A549 (cell line): ENCODE measurements at regions not wholly inside any gene's neighbourhood (a gene's known extent, or its start where the extent isn't known, plus 50 kb on each side); places are given as distances from the start of the nearest gene placed in this dataset.

Source experiments
- ATAC-seq, 2 experiments: fragments of 200-7000 bp in 1 of 2; fragments of >200 bp in 1 of 2; cut with Nextera tagmentation in 1 of 2; cut with Tn5 transposase in 1 of 2; 3 replicates each; pipeline versions ENCODE4 v1.8.0 to v1.9.1; 2018 to 2020; ENCODE audit warnings: mild to moderate bottlenecking in 1 of 2, moderate library complexity in 1 of 2
- CTCF ChIA-PET: fragments of 300-600 bp; sonication (Branson Sonifier 250); formaldehyde crosslinking; extraction: SDS; loops from one replicate; lab custom pipeline; 2021; ENCODE audit warnings: antibody characterized with exemption, inconsistent platforms; lab: Yijun Ruan, JAX
- POLR2A ChIA-PET: fragments of 350-600 bp; formaldehyde crosslinking; extraction: SDS; loops from one replicate; lab custom pipeline; 2021; ENCODE audit warnings: antibody characterized with exemption, inconsistent platforms; lab: Yijun Ruan, JAX
- DNase-seq, 2 experiments: peaks; one replicate each; pipeline versions ENCODE4 v3.0.0 to v3.0.0-alpha.2; 2011 to 2016; ENCODE audit warnings: low read depth in 1 of 2, low spot score in 1 of 2
- FAIRE-seq: peaks from 2 replicates; lab custom pipeline; 2011; peaks lifted over from hg19 to GRCh38; lab: Jason Lieb, UNC
- H3K27ac ChIP-seq, 2 experiments: fragments of >200 bp; sonication (Bioruptor Twin); formaldehyde crosslinking; 3 replicates each; pipeline ENCODE4 v1.5.1; 2016 to 2017
- H3K4me1 ChIP-seq: fragments of >200 bp; sonication (Bioruptor Twin); formaldehyde crosslinking; 3 replicates; pipeline ENCODE4 v1.6.1; 2016
- H3K4me2 ChIP-seq: fragments of >200 bp; sonication (Bioruptor Twin); formaldehyde crosslinking; 3 replicates; pipeline ENCODE4 v1.6.1; 2016
- H3K4me3 ChIP-seq: fragments of >200 bp; sonication (Bioruptor Twin); formaldehyde crosslinking; 3 replicates; pipeline ENCODE4 v1.5.1; 2016
- H3K9me3 ChIP-seq: fragments of >200 bp; sonication (Bioruptor Twin); formaldehyde crosslinking; 3 replicates; pipeline ENCODE4 v1.6.1; 2016
- CBX2 ChIP-seq: fragments of 200-600 bp; sonication (generic); IDR thresholded peaks from 2 replicates; pipeline ENCODE4 v1.6.1; 2016; ENCODE audit warnings: low read depth, mild to moderate bottlenecking, borderline replicate concordance
- CBX8 ChIP-seq: fragments of 200-600 bp; sonication (generic); IDR thresholded peaks from 2 replicates; pipeline ENCODE4 v1.6.1; 2016
- CEBPB ChIP-seq, 2 experiments: fragments of >200 bp in 1 of 2; sonication (Bioruptor Twin) in 1 of 2; formaldehyde crosslinking in 1 of 2; IDR thresholded peaks; 2 replicates each; pipeline ENCODE4 v1.6.1; 2012 to 2016
- CHD4 ChIP-seq: fragments of 200-600 bp; sonication (generic); IDR thresholded peaks from 2 replicates; pipeline ENCODE4 v1.6.1; 2016; ENCODE audit warnings: antibody characterized with exemption, mild to moderate bottlenecking, borderline replicate concordance
- EHF ChIP-seq: fragments of 250-450 bp; sonication (Bioruptor Pico); IDR thresholded peaks from 2 replicates; pipeline ENCODE4 v1.5.0; 2020; ENCODE audit warnings: mild to moderate bottlenecking
- ESRRA ChIP-seq: fragments of 150-350 bp; IDR thresholded peaks from 2 replicates; pipeline ENCODE4 v1.6.1; 2014; ENCODE audit warnings: mild to moderate bottlenecking, low read length, borderline replicate concordance
- FOSL2 ChIP-seq, 2 experiments: fragments of 450-650 bp in 1 of 2; fragments of >200 bp in 1 of 2; sonication (Bioruptor Twin) in 1 of 2; formaldehyde crosslinking; IDR thresholded peaks; 2 replicates each; pipeline versions ENCODE4 v1.5.0 to v1.6.1; 2016 to 2020; ENCODE audit warnings: mild to moderate bottlenecking in 1 of 2, moderate library complexity in 1 of 2
- GATA3 ChIP-seq: IDR thresholded peaks from 2 replicates; pipeline ENCODE4 v1.6.1; 2012; ENCODE audit warnings: borderline replicate concordance
- HEYL ChIP-seq: fragments of 250-450 bp; sonication (Bioruptor Pico); IDR thresholded peaks from 2 replicates; pipeline ENCODE4 v1.8.0; 2021; ENCODE audit warnings: mild to moderate bottlenecking, moderate library complexity
- HOXA7 ChIP-seq: fragments of 250-450 bp; sonication (Bioruptor Pico); IDR thresholded peaks from 2 replicates; pipeline ENCODE4 v1.5.0; 2020; ENCODE audit warnings: mild to moderate bottlenecking, moderate library complexity
- KDM5A ChIP-seq: fragments of 200-600 bp; sonication (generic); IDR thresholded peaks from 2 replicates; pipeline ENCODE4 v1.6.1; 2016; ENCODE audit warnings: antibody characterized with exemption, mild to moderate bottlenecking
- MAFK ChIP-seq: fragments of 450-650 bp; IDR thresholded peaks from 2 replicates; pipeline ENCODE4 v1.6.1; 2014; ENCODE audit not compliant: partially characterized antibody
- PHF8 ChIP-seq: fragments of 200-600 bp; sonication (generic); IDR thresholded peaks from 2 replicates; pipeline ENCODE4 v1.6.1; 2016; ENCODE audit warnings: low read depth, mild to moderate bottlenecking, antibody characterized with exemption, moderate library complexity, borderline replicate concordance
- POLR2A ChIP-seq: IDR thresholded peaks from 2 replicates; pipeline ENCODE4 v1.6.1; 2012; ENCODE audit warnings: mild to moderate bottlenecking, low read length
- POLR2AphosphoS2 ChIP-seq: conservative IDR thresholded peaks from 2 replicates; pipeline ENCODE4 v1.6.1; 2012; ENCODE audit warnings: low read length, improper control_type of control experiment, inconsistent platforms
- RAD21 ChIP-seq, 2 experiments: fragments of >200 bp in 1 of 2; sonication (Bioruptor Twin) in 1 of 2; formaldehyde crosslinking in 1 of 2; IDR thresholded peaks in 1 of 2; conservative IDR thresholded peaks in 1 of 2; 2 replicates in 1 of 2; 3 replicates in 1 of 2; pipeline ENCODE4 v1.6.1; 2012 to 2018; ENCODE audit warnings: inconsistent platforms in 1 of 2
- SMC3 ChIP-seq: fragments of >200 bp; sonication (Bioruptor Twin); formaldehyde crosslinking; IDR thresholded peaks from 3 replicates; pipeline ENCODE4 v1.6.1; 2018; ENCODE audit warnings: inconsistent platforms
- ZC3H11A ChIP-seq: fragments of 450-650 bp; IDR thresholded peaks from 2 replicates; pipeline ENCODE4 v1.6.1; 2014; ENCODE audit warnings: antibody characterized with exemption, mild to moderate bottlenecking
- ZNF302 ChIP-seq: fragments of 250-450 bp; sonication (Bioruptor Pico); IDR thresholded peaks from 2 replicates; pipeline ENCODE4 v1.9.0; 2021; ENCODE audit warnings: inconsistent platforms, mild to moderate bottlenecking, moderate library complexity
- WGBS: methylation state at CpG from one replicate; pipeline ENCODE4 v1.1.6; 2017; ENCODE audit errors: missing lambda C conversion rate; 5-methylcytosine and 5-hydroxymethylcytosine counted together
- TF ChIP-seq, protein P1 (sequence below): fragments of >200 bp; sonication (Bioruptor Twin); formaldehyde crosslinking; IDR thresholded peaks from 3 replicates; pipeline ENCODE4 v1.6.1; 2016
- TF ChIP-seq, protein P2 (sequence below): fragments of 450-650 bp; IDR thresholded peaks from 2 replicates; pipeline ENCODE4 v1.6.1; 2014; ENCODE audit warnings: antibody characterized with exemption
- TF ChIP-seq, protein P3 (sequence below): fragments of 200-600 bp; sonication (generic); IDR thresholded peaks from 2 replicates; pipeline ENCODE4 v1.6.1; 2016; ENCODE audit warnings: antibody characterized with exemption, mild to moderate bottlenecking, moderate library complexity
- TF ChIP-seq, protein P4 (sequence below): fragments of 150-350 bp; IDR thresholded peaks from 2 replicates; pipeline ENCODE4 v1.6.1; 2014; ENCODE audit warnings: low read depth, mild to moderate bottlenecking, low read length
- TF ChIP-seq, protein P5 (sequence below): IDR thresholded peaks from 2 replicates; pipeline ENCODE4 v1.6.1; 2012; ENCODE audit warnings: low read depth, borderline replicate concordance
- TF ChIP-seq, protein P6 (sequence below): fragments of 250-450 bp; sonication (Bioruptor Pico); IDR thresholded peaks from 2 replicates; pipeline ENCODE4 v1.5.0; 2020; ENCODE audit warnings: low read depth, mild to moderate bottlenecking, moderate library complexity

DNA sequence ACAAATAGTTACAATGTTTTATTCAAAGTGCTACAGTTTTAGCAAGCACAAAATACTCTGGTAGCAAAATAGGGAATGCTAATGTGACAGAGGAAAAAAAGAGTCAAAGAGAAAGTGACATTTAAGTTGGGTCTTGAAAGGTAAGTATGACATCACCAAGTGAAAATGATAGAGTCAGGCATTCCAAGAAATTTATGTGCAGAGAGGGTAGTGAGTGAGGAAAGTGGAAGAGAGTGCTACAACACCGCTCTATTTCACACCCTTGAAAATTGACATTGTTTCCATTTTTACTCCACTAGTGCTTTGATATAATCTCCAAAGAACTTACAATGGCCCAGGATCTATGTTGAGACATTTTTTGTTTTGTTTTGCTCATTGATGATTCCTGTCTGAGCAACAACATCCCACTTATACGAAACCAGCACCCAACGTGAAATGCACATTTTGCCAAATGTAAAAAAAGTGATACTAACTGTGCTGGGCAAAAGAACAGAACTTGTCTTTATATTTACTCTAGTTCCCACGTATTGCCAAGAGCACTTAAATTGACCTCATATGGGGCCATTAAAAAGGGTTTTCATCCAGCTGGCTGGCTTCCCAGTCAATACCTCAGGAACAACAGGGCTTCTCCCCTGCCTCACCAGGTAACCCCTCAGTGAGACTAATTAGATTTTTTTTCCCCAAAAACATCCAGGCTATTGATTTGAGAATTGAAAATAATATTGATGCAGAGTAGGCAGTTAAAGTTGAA lies 206.3 kb upstream of the NR5A2 start (continued):
- TF ChIP-seq, protein P1, sequence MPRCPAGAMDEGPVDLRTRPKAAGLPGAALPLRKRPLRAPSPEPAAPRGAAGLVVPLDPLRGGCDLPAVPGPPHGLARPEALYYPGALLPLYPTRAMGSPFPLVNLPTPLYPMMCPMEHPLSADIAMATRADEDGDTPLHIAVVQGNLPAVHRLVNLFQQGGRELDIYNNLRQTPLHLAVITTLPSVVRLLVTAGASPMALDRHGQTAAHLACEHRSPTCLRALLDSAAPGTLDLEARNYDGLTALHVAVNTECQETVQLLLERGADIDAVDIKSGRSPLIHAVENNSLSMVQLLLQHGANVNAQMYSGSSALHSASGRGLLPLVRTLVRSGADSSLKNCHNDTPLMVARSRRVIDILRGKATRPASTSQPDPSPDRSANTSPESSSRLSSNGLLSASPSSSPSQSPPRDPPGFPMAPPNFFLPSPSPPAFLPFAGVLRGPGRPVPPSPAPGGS: no peak
- TF ChIP-seq POLR2A (no peak), CBX8 (no peak), ESRRA (no peak)

DNA sequence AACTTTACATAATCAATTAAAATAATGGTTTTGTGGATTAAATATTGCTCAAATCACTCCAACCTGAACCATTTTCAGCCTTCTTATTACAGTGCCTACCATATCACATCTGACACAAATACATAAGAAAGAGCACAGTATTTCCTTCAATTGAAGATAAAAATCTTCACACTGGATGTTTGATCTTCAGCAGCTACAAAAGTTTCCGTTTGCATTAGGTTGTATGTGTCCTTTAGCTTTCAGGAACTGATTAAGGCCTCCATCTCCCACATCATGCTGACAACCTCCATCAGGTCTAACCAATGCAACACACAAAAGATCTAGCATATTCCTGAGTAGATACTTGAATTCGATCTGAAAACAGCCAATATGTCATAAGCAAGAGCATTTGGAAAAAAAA lies 195.1 kb upstream of the NR5A2 start:
- ChIA-PET CTCF (no interaction called here), POLR2A (no interaction called here)
- no peaks in the 10 kb centered on the region for H3K9me3 ChIP-seq
- no peak for FAIRE-seq
- WGBS: 49% methylated on average over 2 of the region's 2 CpGs
- no peak for ATAC-seq
- H3K4me1 ChIP-seq: no peaks in the 10 kb centered on the region
- TF ChIP-seq FOSL2 (IDR thresholded peaks at IDR 0.05) (no peak), FOSL2 (CRISPR knock-in tag; IDR thresholded peaks at IDR 0.05) (no peak), KDM5A (no peak), ZC3H11A (no peak), MAFK (no peak), CBX8 (no peak), ZNF302 (no peak), ESRRA (no peak)
- TF ChIP-seq, protein P2, sequence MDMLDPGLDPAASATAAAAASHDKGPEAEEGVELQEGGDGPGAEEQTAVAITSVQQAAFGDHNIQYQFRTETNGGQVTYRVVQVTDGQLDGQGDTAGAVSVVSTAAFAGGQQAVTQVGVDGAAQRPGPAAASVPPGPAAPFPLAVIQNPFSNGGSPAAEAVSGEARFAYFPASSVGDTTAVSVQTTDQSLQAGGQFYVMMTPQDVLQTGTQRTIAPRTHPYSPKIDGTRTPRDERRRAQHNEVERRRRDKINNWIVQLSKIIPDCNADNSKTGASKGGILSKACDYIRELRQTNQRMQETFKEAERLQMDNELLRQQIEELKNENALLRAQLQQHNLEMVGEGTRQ: no peak
- DNase-seq: no peak
- no peak overlapping the region for H3K4me2 ChIP-seq
- H3K4me3 ChIP-seq: no peak overlapping the region
- H3K27ac ChIP-seq: no peak overlapping the region

DNA sequence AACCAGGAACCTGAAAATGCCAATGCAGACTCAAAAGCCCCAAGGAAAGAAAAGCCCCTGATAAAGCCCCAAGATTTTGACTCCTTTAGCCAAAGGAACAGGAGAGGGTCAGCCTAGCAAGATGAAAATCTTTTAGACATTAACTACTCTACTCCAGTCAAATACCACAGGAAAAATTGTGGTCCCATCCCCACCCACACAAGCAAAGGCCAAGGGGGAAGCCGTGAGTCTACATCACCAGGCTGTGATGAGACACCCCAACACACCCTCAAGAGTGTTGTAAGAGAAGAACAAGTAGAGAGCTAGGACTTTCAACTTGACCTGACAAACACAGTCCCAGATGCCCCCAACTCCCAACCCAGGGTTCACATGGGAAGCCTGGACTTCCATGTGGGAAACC lies 192.8 kb upstream of the NR5A2 start:
- Histone ChIP-seq H3K27ac (no peak overlapping the region), H3K4me1 (no peaks in the 10 kb centered on the region), H3K9me3 (no peaks in the 10 kb centered on the region), H3K4me2 (no peak overlapping the region), H3K4me3 (no peak overlapping the region)
- TF ChIP-seq KDM5A (no peak), FOSL2 (IDR thresholded peaks at IDR 0.05) (no peak), FOSL2 (CRISPR knock-in tag; IDR thresholded peaks at IDR 0.05) (no peak), EHF (CRISPR knock-in tag) (no peak), GATA3 (no peak), SMC3 (no peak), CBX2 (no peak), PHF8 (no peak), CHD4 (no peak), POLR2A (no peak), POLR2AphosphoS2 (no peak), HOXA7 (CRISPR knock-in tag) (no peak), HEYL (CRISPR knock-in tag) (no peak), RAD21 (conservative IDR thresholded peaks at IDR 0.05 in 1 of 2, IDR thresholded peaks at IDR 0.05 in 1 of 2) (no peak), CEBPB (IDR thresholded peaks at IDR 0.05) (no peak)
- TF ChIP-seq, protein P3, sequence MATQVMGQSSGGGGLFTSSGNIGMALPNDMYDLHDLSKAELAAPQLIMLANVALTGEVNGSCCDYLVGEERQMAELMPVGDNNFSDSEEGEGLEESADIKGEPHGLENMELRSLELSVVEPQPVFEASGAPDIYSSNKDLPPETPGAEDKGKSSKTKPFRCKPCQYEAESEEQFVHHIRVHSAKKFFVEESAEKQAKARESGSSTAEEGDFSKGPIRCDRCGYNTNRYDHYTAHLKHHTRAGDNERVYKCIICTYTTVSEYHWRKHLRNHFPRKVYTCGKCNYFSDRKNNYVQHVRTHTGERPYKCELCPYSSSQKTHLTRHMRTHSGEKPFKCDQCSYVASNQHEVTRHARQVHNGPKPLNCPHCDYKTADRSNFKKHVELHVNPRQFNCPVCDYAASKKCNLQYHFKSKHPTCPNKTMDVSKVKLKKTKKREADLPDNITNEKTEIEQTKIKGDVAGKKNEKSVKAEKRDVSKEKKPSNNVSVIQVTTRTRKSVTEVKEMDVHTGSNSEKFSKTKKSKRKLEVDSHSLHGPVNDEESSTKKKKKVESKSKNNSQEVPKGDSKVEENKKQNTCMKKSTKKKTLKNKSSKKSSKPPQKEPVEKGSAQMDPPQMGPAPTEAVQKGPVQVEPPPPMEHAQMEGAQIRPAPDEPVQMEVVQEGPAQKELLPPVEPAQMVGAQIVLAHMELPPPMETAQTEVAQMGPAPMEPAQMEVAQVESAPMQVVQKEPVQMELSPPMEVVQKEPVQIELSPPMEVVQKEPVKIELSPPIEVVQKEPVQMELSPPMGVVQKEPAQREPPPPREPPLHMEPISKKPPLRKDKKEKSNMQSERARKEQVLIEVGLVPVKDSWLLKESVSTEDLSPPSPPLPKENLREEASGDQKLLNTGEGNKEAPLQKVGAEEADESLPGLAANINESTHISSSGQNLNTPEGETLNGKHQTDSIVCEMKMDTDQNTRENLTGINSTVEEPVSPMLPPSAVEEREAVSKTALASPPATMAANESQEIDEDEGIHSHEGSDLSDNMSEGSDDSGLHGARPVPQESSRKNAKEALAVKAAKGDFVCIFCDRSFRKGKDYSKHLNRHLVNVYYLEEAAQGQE: no peak
- TF ChIP-seq, protein P4, sequence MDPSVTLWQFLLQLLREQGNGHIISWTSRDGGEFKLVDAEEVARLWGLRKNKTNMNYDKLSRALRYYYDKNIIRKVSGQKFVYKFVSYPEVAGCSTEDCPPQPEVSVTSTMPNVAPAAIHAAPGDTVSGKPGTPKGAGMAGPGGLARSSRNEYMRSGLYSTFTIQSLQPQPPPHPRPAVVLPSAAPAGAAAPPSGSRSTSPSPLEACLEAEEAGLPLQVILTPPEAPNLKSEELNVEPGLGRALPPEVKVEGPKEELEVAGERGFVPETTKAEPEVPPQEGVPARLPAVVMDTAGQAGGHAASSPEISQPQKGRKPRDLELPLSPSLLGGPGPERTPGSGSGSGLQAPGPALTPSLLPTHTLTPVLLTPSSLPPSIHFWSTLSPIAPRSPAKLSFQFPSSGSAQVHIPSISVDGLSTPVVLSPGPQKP: no peak
- TF ChIP-seq, protein P5, sequence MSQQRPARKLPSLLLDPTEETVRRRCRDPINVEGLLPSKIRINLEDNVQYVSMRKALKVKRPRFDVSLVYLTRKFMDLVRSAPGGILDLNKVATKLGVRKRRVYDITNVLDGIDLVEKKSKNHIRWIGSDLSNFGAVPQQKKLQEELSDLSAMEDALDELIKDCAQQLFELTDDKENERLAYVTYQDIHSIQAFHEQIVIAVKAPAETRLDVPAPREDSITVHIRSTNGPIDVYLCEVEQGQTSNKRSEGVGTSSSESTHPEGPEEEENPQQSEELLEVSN: no peak
- TF ChIP-seq, protein P6, sequence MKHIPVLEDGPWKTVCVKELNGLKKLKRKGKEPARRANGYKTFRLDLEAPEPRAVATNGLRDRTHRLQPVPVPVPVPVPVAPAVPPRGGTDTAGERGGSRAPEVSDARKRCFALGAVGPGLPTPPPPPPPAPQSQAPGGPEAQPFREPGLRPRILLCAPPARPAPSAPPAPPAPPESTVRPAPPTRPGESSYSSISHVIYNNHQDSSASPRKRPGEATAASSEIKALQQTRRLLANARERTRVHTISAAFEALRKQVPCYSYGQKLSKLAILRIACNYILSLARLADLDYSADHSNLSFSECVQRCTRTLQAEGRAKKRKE: no peak
- DNase-seq: no peak
- ChIA-PET CTCF (no interaction called here), POLR2A (no interaction called here)
- 81% methylated on average over 1 of the region's 1 CpG for WGBS
- no peak for ATAC-seq
- no peak for FAIRE-seq
